Spleen (tissue), 7 donors: ENCODE measurements at regions not wholly inside any gene's neighbourhood (a gene's known extent, or its start where the extent isn't known, plus 50 kb on each side); places are given as distances from the start of the nearest gene placed in this dataset.

Experiments used
- POLR2A ChIP-seq, 3 donors: fragments of 450-650 bp; IDR thresholded peaks; one replicate each; pipeline ENCODE4 v1.5.1; 2017; ENCODE audit warnings: antibody characterized with exemption in 3 of 3, mild to moderate bottlenecking in 1 of 3
- POLR2AphosphoS5 ChIP-seq, 3 donors: sonication (generic); formaldehyde crosslinking; IDR thresholded peaks; one replicate each; pipeline ENCODE4 v1.5.1; 2017; ENCODE audit warnings: antibody characterized with exemption in 3 of 3
- TF ChIP-seq, protein P1 (sequence below), 11 experiments: fragments of 200-600 bp in 7 of 11; fragments of 450-650 bp in 4 of 11; sonication (generic) in 4 of 11; IDR thresholded peaks in 8 of 11; conservative IDR thresholded peaks in 3 of 11; 1 replicate in 7 of 11; 2 replicates in 4 of 11; pipeline versions ENCODE4 v1.4.0 to v1.8.0; 2016 to 2021; ENCODE audit warnings: antibody characterized with exemption in 11 of 11, inconsistent platforms in 4 of 11, mild to moderate bottlenecking in 1 of 11
- donor health status: DM: no; HTN: no; CAD: no; lungs with moderate emphysema.
- donor health status: DM: no; HTN: no; CAD: no.
- donor health status: DM: no; HTN: no; CAD: no.

GRCh38 chr4:100087743-100088142, 102.5 kb downstream of the DDIT4L start:
- TF ChIP-seq, protein P1, sequence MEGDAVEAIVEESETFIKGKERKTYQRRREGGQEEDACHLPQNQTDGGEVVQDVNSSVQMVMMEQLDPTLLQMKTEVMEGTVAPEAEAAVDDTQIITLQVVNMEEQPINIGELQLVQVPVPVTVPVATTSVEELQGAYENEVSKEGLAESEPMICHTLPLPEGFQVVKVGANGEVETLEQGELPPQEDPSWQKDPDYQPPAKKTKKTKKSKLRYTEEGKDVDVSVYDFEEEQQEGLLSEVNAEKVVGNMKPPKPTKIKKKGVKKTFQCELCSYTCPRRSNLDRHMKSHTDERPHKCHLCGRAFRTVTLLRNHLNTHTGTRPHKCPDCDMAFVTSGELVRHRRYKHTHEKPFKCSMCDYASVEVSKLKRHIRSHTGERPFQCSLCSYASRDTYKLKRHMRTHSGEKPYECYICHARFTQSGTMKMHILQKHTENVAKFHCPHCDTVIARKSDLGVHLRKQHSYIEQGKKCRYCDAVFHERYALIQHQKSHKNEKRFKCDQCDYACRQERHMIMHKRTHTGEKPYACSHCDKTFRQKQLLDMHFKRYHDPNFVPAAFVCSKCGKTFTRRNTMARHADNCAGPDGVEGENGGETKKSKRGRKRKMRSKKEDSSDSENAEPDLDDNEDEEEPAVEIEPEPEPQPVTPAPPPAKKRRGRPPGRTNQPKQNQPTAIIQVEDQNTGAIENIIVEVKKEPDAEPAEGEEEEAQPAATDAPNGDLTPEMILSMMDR (IDR thresholded peaks at IDR 0.05 in 8 of 11, conservative IDR thresholded peaks at IDR 0.05 in 3 of 11), result no peak
- no peak for TF ChIP-seq POLR2AphosphoS5 (IDR thresholded peaks at IDR 0.05)
- TF ChIP-seq POLR2A (IDR thresholded peaks at IDR 0.05), result no peak
